Kidney (tissue), 13 donors: ENCODE measurements at regions not wholly inside any gene's neighbourhood (a gene's known extent, or its start where the extent isn't known, plus 50 kb on each side); places are given as distances from the start of the nearest gene placed in this dataset.

ENCODE experiments used
- DNase-seq, 5 donors: peaks; one replicate each; pipeline ENCODE4 v3.0.0-alpha.2; 2013 to 2020
- FAIRE-seq: peaks from 2 replicates; lab custom pipeline; 2012; peaks lifted over from hg19 to GRCh38; lab: Jason Lieb, UNC
- H3K27ac ChIP-seq, 2 donors: one replicate each; pipeline ENCODE4 v1.7.0; 2013; ENCODE audit warnings: low read depth in 2 of 2, low read length in 2 of 2, inconsistent platforms in 1 of 2
- H3K27me3 ChIP-seq: one replicate; pipeline ENCODE4 v1.7.1; 2013; ENCODE audit warnings: low read length, inconsistent platforms; ENCODE audit not compliant: control insufficient read depth, insufficient read depth
- H3K36me3 ChIP-seq, 3 donors: one replicate each; pipeline versions ENCODE4 v1.7.0 to v1.7.1; 2013; ENCODE audit warnings: low read length in 3 of 3, control low read depth in 1 of 3, inconsistent platforms in 1 of 3; ENCODE audit not compliant: insufficient read depth in 3 of 3, control insufficient read depth in 2 of 3
- H3K4me1 ChIP-seq, 3 donors: one replicate each; pipeline versions ENCODE4 v1.7.0 to v1.7.1; 2013; ENCODE audit warnings: low read length in 3 of 3, inconsistent platforms in 1 of 3, low read depth in 1 of 3; ENCODE audit not compliant: control insufficient read depth in 2 of 3, insufficient read depth in 2 of 3
- H3K4me3 ChIP-seq, 3 donors: one replicate each; pipeline versions ENCODE4 v1.7.0 to v1.8.1; 2013; ENCODE audit warnings: low read length in 3 of 3, control low read depth in 1 of 3, inconsistent platforms in 1 of 3
- H3K9ac ChIP-seq, 3 donors: one replicate each; pipeline versions ENCODE4 v1.7.0 to v1.7.1; 2013; ENCODE audit warnings: low read length in 3 of 3, control low read depth in 1 of 3, inconsistent platforms in 1 of 3
- H3K9me3 ChIP-seq, 3 donors: one replicate each; pipeline versions ENCODE4 v1.7.0 to v1.7.1; 2013; ENCODE audit warnings: low read length in 3 of 3, control low read depth in 1 of 3, inconsistent platforms in 1 of 3; ENCODE audit not compliant: control insufficient read depth in 2 of 3, insufficient read depth in 1 of 3
- intact Hi-C: fragments of 100-400 bp; cut with DNase I; formaldehyde crosslinking; loops from one replicate; pipeline ENCODE4 v1.11.1; 2022
- TF ChIP-seq, protein P1 (sequence below): IDR thresholded peaks from 3 replicates; pipeline ENCODE4 v1.5.1; 2012; ENCODE audit warnings: mild to moderate bottlenecking, moderate library complexity, borderline replicate concordance; ENCODE audit not compliant: insufficient read depth; ENCODE audit errors: extremely low read depth
- donor health status: control.
- donor health status: control.
- donor health status: control.
- donor health status: control.
- donor health status: control.
- donor health status: DM: yes; HTN: yes; CAD: no.
- donor health status: Normal renal cell carcinoma (clear cell type).

DNA sequence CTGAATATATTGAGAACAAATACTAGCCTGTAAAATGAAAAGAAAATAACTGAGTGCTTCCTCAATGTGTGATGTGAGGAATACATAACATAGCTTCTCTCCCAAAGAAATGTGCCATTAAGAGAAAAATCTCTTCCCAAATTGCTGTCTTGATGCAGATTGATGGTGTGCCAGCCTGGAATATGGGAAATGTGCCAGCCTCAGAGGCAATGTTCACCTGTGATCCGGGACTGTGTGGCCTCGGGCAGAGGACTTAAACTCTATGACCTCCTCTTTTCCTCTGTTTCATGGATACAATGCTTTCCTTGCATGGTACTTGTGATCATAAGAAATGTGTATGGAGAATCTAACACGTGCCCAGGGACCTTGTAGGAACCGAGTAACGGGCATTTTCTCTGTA lies 370.9 kb downstream of the DIRAS2 start:
- intact Hi-C loops = no loop called here
- no peak for FAIRE-seq

DNA sequence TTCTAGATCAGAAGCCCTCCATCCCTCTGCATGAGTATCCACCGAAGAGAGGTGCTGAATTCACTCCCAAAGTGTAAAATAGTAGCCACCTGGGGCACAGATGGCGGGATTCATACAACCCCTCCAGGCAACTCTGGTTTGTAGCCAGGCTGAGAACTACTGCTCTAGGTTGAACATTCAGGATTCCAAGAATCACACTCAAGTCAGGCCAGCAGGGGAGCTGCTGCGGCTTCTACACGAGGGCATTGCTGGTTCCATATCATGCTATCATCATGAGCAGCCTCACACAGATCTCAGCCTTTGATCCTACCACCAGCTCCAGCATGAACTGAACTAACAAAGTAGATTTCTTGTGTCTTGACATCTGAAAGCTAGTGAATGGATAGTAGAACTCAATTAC lies 367.9 kb downstream of the DIRAS2 start:
- no peaks in the 10 kb centered on the region for H3K9me3 ChIP-seq
- no peak overlapping the region for H3K9ac ChIP-seq
- H3K27me3 ChIP-seq = no peaks in the 10 kb centered on the region
- H3K4me1 ChIP-seq = peaks cover 0 to 4% (median 0%) of the 10 kb centered on the region in 3 donors
- no peak overlapping the region for H3K4me3 ChIP-seq
- intact Hi-C loops = no loop called here
- H3K27ac ChIP-seq = no peak overlapping the region
- no peak for FAIRE-seq
- TF ChIP-seq, protein P1, sequence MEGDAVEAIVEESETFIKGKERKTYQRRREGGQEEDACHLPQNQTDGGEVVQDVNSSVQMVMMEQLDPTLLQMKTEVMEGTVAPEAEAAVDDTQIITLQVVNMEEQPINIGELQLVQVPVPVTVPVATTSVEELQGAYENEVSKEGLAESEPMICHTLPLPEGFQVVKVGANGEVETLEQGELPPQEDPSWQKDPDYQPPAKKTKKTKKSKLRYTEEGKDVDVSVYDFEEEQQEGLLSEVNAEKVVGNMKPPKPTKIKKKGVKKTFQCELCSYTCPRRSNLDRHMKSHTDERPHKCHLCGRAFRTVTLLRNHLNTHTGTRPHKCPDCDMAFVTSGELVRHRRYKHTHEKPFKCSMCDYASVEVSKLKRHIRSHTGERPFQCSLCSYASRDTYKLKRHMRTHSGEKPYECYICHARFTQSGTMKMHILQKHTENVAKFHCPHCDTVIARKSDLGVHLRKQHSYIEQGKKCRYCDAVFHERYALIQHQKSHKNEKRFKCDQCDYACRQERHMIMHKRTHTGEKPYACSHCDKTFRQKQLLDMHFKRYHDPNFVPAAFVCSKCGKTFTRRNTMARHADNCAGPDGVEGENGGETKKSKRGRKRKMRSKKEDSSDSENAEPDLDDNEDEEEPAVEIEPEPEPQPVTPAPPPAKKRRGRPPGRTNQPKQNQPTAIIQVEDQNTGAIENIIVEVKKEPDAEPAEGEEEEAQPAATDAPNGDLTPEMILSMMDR = no peak
- DNase-seq = no peak
- H3K36me3 ChIP-seq = no peaks in the 10 kb centered on the region

More for the DNA sequence above, 370.9 kb downstream of the DIRAS2 start:
- DNase-seq = no peak
- no peaks in the 10 kb centered on the region for H3K27me3 ChIP-seq
- H3K4me3 ChIP-seq = no peak overlapping the region
- no peaks in the 10 kb centered on the region for H3K9me3 ChIP-seq
- TF ChIP-seq, protein P1 = no peak
- H3K27ac ChIP-seq = no peak overlapping the region
- H3K36me3 ChIP-seq = no peaks in the 10 kb centered on the region
- no peak overlapping the region for H3K9ac ChIP-seq
- H3K4me1 ChIP-seq = peaks cover 0 to 4% (median 0%) of the 10 kb centered on the region in 3 donors

DNA sequence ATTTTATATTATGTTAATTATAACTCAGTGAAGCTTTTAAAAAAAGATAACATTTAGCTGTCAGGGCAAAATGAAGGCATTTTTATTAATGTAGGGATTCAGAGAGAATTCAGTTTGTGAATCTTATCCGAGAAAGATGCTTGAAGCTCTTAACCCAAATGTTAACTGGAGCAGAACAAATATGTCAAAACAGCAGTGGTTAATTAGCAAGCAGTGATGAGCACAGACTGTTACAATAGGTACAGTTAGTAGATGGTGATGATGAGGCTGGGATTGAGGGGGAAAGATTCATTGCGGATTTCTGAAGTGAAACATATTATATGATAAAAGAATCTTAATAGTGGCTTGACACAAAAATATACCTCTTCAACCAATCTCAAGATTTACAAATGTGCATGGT lies 356.7 kb downstream of the DIRAS2 start:
- no peaks in the 10 kb centered on the region for H3K36me3 ChIP-seq
- intact Hi-C loops = no loop called here
- no peak overlapping the region for H3K4me3 ChIP-seq
- DNase-seq = no peak
- no peak overlapping the region for H3K27ac ChIP-seq
- no peaks in the 10 kb centered on the region for H3K27me3 ChIP-seq
- TF ChIP-seq, protein P1 = no peak
- H3K9ac ChIP-seq = no peak overlapping the region
- no peaks in the 10 kb centered on the region for H3K9me3 ChIP-seq
- FAIRE-seq = no peak
- no peaks in the 10 kb centered on the region for H3K4me1 ChIP-seq

DNA sequence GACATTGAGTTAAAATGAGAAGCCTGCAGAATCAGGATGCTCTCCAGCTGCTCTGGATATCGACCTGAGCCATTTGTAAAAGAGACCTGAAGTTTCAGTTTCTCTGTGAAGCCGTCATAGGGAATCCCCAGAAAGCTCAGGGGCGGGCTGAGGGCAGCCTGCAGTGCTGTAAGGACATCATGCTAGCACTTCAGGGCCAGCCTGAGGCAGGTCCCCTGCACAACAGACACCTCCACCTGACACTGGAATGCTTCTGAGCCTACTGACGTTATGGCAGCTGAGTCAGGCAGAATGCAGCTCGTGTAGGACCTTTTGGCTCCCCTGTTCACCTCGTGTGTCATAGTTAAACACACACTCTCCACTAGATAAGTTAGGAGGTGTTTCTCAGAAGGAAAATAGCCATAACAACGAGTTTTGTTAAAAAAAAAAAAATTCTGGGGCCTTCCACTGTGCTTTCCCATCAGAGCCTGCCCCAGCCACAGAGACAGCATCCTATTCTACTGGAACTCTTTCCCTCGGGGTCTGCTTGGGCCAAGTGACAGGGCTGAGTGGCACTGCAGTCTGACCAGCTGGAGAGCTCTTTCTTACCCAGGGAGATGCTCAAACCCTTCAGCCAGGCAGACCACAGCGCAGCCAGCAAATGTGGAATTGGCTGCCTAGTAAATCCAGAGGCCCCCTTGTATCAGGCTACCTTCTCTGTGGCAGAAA lies 354.9 kb downstream of the DIRAS2 start:
- Histone ChIP-seq H3K4me3 (no peak overlapping the region), H3K36me3 (no peaks in the 10 kb centered on the region), H3K27me3 (no peaks in the 10 kb centered on the region), H3K27ac (no peak overlapping the region), H3K9ac (no peak overlapping the region), H3K4me1 (no peaks in the 10 kb centered on the region), H3K9me3 (no peaks in the 10 kb centered on the region)
- DNase-seq (no peak), FAIRE-seq (no peak)
- TF ChIP-seq, protein P1 = no peak
- intact Hi-C loops = no loop called here
